A549 (cell line): ENCODE measurements at regions not wholly inside any gene's neighbourhood (a gene's known extent, or its start where the extent isn't known, plus 50 kb on each side); places are given as distances from the start of the nearest gene placed in this dataset.
A peak's percentile ranks its signal among the peaks of the same experiment; 100 is the strongest.

ENCODE experiments used
- ATAC-seq, 2 experiments: fragments of 200-7000 bp in 1 of 2; fragments of >200 bp in 1 of 2; cut with Nextera tagmentation in 1 of 2; cut with Tn5 transposase in 1 of 2; 3 replicates each; pipeline versions ENCODE4 v1.8.0 to v1.9.1; 2018 to 2020; ENCODE audit warnings: mild to moderate bottlenecking in 1 of 2, moderate library complexity in 1 of 2
- CTCF ChIA-PET: fragments of 300-600 bp; sonication (Branson Sonifier 250); formaldehyde crosslinking; extraction: SDS; loops from one replicate; lab custom pipeline; 2021; ENCODE audit warnings: antibody characterized with exemption, inconsistent platforms; lab: Yijun Ruan, JAX
- POLR2A ChIA-PET: fragments of 350-600 bp; formaldehyde crosslinking; extraction: SDS; loops from one replicate; lab custom pipeline; 2021; ENCODE audit warnings: antibody characterized with exemption, inconsistent platforms; lab: Yijun Ruan, JAX
- DNase-seq, 2 experiments: peaks; one replicate each; pipeline versions ENCODE4 v3.0.0 to v3.0.0-alpha.2; 2011 to 2016; ENCODE audit warnings: low read depth in 1 of 2, low spot score in 1 of 2
- FAIRE-seq: peaks from 2 replicates; lab custom pipeline; 2011; peaks lifted over from hg19 to GRCh38; lab: Jason Lieb, UNC
- H3K27ac ChIP-seq, 2 experiments: fragments of >200 bp; sonication (Bioruptor Twin); formaldehyde crosslinking; 3 replicates each; pipeline ENCODE4 v1.5.1; 2016 to 2017
- H3K4me1 ChIP-seq: fragments of >200 bp; sonication (Bioruptor Twin); formaldehyde crosslinking; 3 replicates; pipeline ENCODE4 v1.6.1; 2016
- H3K4me2 ChIP-seq: fragments of >200 bp; sonication (Bioruptor Twin); formaldehyde crosslinking; 3 replicates; pipeline ENCODE4 v1.6.1; 2016
- H3K4me3 ChIP-seq: fragments of >200 bp; sonication (Bioruptor Twin); formaldehyde crosslinking; 3 replicates; pipeline ENCODE4 v1.5.1; 2016
- H3K9me3 ChIP-seq: fragments of >200 bp; sonication (Bioruptor Twin); formaldehyde crosslinking; 3 replicates; pipeline ENCODE4 v1.6.1; 2016
- BHLHE40 ChIP-seq: IDR thresholded peaks from 2 replicates; pipeline ENCODE4 v1.6.1; 2012; ENCODE audit warnings: low read depth, low read length, inconsistent platforms
- CEBPB ChIP-seq, 2 experiments: fragments of >200 bp in 1 of 2; sonication (Bioruptor Twin) in 1 of 2; formaldehyde crosslinking in 1 of 2; IDR thresholded peaks; 2 replicates each; pipeline ENCODE4 v1.6.1; 2012 to 2016
- ELK1 ChIP-seq: fragments of 150-350 bp; IDR thresholded peaks from 2 replicates; pipeline ENCODE4 v1.6.1; 2014; ENCODE audit warnings: low read depth, mild to moderate bottlenecking, low read length
- EP300 ChIP-seq, 2 experiments: fragments of >200 bp; sonication (Bioruptor Twin); formaldehyde crosslinking; IDR thresholded peaks; 2 replicates in 1 of 2; 3 replicates in 1 of 2; pipeline ENCODE4 v1.6.1; 2016 to 2017
- FOXS1 ChIP-seq: fragments of 250-450 bp; sonication (Bioruptor Pico); IDR thresholded peaks from 2 replicates; pipeline ENCODE4 v1.5.0; 2020; ENCODE audit warnings: mild to moderate bottlenecking, moderate library complexity
- HEYL ChIP-seq: fragments of 250-450 bp; sonication (Bioruptor Pico); IDR thresholded peaks from 2 replicates; pipeline ENCODE4 v1.8.0; 2021; ENCODE audit warnings: mild to moderate bottlenecking, moderate library complexity
- JUN ChIP-seq, 2 experiments: fragments of >200 bp; sonication (Bioruptor Twin); formaldehyde crosslinking; IDR thresholded peaks; 2 replicates in 1 of 2; 3 replicates in 1 of 2; pipeline ENCODE4 v1.6.1; 2016 to 2017
- MAFK ChIP-seq: fragments of 450-650 bp; IDR thresholded peaks from 2 replicates; pipeline ENCODE4 v1.6.1; 2014; ENCODE audit not compliant: partially characterized antibody
- MYC ChIP-seq: IDR thresholded peaks from 2 replicates; pipeline ENCODE4 v1.6.1; 2012; ENCODE audit warnings: mild to moderate bottlenecking, inconsistent platforms, low read length, improper control_type of control experiment, borderline replicate concordance
- NPAS2 ChIP-seq: fragments of 250-450 bp; sonication (Bioruptor Pico); IDR thresholded peaks from 2 replicates; pipeline ENCODE4 v1.8.0; 2022; ENCODE audit warnings: mild to moderate bottlenecking, moderate library complexity, borderline replicate concordance
- NR3C1 ChIP-seq: fragments of >200 bp; sonication (Bioruptor Twin); formaldehyde crosslinking; IDR thresholded peaks from 3 replicates; pipeline ENCODE4 v1.6.1; 2017
- RAD21 ChIP-seq, 2 experiments: fragments of >200 bp in 1 of 2; sonication (Bioruptor Twin) in 1 of 2; formaldehyde crosslinking in 1 of 2; IDR thresholded peaks in 1 of 2; conservative IDR thresholded peaks in 1 of 2; 2 replicates in 1 of 2; 3 replicates in 1 of 2; pipeline ENCODE4 v1.6.1; 2012 to 2018; ENCODE audit warnings: inconsistent platforms in 1 of 2
- RARB ChIP-seq: fragments of 250-450 bp; sonication (Bioruptor Pico); IDR thresholded peaks from 2 replicates; pipeline ENCODE4 v1.8.0; 2021; ENCODE audit warnings: mild to moderate bottlenecking, moderate library complexity
- SMC3 ChIP-seq: fragments of >200 bp; sonication (Bioruptor Twin); formaldehyde crosslinking; IDR thresholded peaks from 3 replicates; pipeline ENCODE4 v1.6.1; 2018; ENCODE audit warnings: inconsistent platforms
- ZSCAN20 ChIP-seq: fragments of 250-450 bp; sonication (Bioruptor Pico); IDR thresholded peaks from 2 replicates; pipeline ENCODE4 v1.8.0; 2022; ENCODE audit warnings: mild to moderate bottlenecking, moderate library complexity
- WGBS: methylation state at CpG from one replicate; pipeline ENCODE4 v1.1.6; 2017; ENCODE audit errors: missing lambda C conversion rate; 5-methylcytosine and 5-hydroxymethylcytosine counted together
- TF ChIP-seq, protein P1 (sequence below): fragments of >200 bp; sonication (Bioruptor Twin); formaldehyde crosslinking; IDR thresholded peaks from 3 replicates; pipeline ENCODE4 v1.6.1; 2016
- TF ChIP-seq, protein P2 (sequence below): fragments of 250-450 bp; sonication (Bioruptor Pico); IDR thresholded peaks from 2 replicates; pipeline ENCODE4 v1.5.0; 2021; ENCODE audit warnings: mild to moderate bottlenecking, moderate library complexity, borderline replicate concordance

GRCh38 chr17:14557480-14557879 lies 256.6 kb downstream of the HS3ST3B1 start:
- CTCF ChIA-PET: interaction anchor here (1.1 kb wide), 1 partner anchor 1533 kb away, joined by 3 read pairs; no protein-coding TSS in a partner anchor
- DNase-seq (no peak), ATAC-seq (no peak), FAIRE-seq (peak; percentile 54)
- Histone ChIP-seq H3K9me3 (no peaks in the 10 kb centered on the region), H3K27ac (no peak overlapping the region), H3K4me1 (no peaks in the 10 kb centered on the region), H3K4me2 (no peak overlapping the region), H3K4me3 (no peak overlapping the region)
- POLR2A ChIA-PET: no interaction called here
- TF ChIP-seq CEBPB (IDR thresholded peaks at IDR 0.05): no peak
- 45% methylated on average over 4 of the region's 4 CpGs for WGBS

- H3K4me3 ChIP-seq: no peak overlapping the region
- ATAC-seq (no peak), FAIRE-seq (no peak), DNase-seq (peak in 1 of 2 experiments; percentile 14)
- H3K9me3 ChIP-seq: no peaks in the 10 kb centered on the region
- WGBS: 15% methylated on average over 2 of the region's 2 CpGs
- CTCF ChIA-PET: interaction anchor here (0.6 to 1.6 kb wide), 3 partner anchors 9 to 1296 kb away, joined by 3 to 5 read pairs (median 3); no protein-coding TSS in a partner anchor
- H3K4me2 ChIP-seq: no peak overlapping the region
- POLR2A ChIA-PET: no interaction called here
- TF ChIP-seq EP300 (IDR thresholded peaks at IDR 0.05) (no peak), RAD21 (conservative IDR thresholded peaks at IDR 0.05 in 1 of 2, IDR thresholded peaks at IDR 0.05 in 1 of 2) (peak in 1 of 2 experiments; percentile 37; a peak in 3 of 5 replicates), MAFK (no peak)
- no peak overlapping the region for H3K27ac ChIP-seq
- no peaks in the 10 kb centered on the region for H3K4me1 ChIP-seq
Measured at GRCh38 chr17:14553847-14554246, 253.0 kb downstream of the HS3ST3B1 start.

DNA sequence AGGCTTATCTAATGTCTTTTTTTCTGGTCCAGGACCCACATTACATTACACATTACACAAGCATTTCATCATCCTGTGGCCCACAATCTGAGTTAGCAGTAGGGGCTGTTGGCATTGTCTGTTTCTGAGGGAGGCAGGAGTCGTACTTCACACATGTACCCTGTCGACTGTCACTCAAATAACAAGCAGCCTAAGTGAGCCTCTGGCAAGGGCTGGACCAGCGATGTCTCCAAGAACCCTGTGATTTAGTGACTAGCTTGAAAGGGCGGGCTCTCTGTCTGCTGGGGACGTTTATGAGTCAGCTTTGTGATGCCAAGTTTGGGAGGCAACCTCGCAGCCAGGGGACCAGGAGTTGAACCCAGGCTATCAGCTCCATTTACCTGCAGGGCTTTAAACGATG lies 251.4 kb downstream of the HS3ST3B1 start:
- CTCF ChIA-PET: interaction anchor here (0.6 kb wide), 1 partner anchor 1764 kb away, joined by 3 read pairs; no protein-coding TSS in a partner anchor
- POLR2A ChIA-PET: no interaction called here

GRCh38 chr17:14547556-14547955 lies 246.7 kb downstream of the HS3ST3B1 start:
- no peak for FAIRE-seq
- TF ChIP-seq FOXS1 (no peak), NPAS2 (CRISPR knock-in tag) (no peak), SMC3 (no peak), BHLHE40 (no peak), HEYL (CRISPR knock-in tag) (no peak), ELK1 (no peak), ZSCAN20 (CRISPR knock-in tag) (no peak), JUN (IDR thresholded peaks at IDR 0.05) (no peak), NR3C1 (no peak)
- TF ChIP-seq, protein P1, sequence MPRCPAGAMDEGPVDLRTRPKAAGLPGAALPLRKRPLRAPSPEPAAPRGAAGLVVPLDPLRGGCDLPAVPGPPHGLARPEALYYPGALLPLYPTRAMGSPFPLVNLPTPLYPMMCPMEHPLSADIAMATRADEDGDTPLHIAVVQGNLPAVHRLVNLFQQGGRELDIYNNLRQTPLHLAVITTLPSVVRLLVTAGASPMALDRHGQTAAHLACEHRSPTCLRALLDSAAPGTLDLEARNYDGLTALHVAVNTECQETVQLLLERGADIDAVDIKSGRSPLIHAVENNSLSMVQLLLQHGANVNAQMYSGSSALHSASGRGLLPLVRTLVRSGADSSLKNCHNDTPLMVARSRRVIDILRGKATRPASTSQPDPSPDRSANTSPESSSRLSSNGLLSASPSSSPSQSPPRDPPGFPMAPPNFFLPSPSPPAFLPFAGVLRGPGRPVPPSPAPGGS: no peak
- TF ChIP-seq, protein P2, sequence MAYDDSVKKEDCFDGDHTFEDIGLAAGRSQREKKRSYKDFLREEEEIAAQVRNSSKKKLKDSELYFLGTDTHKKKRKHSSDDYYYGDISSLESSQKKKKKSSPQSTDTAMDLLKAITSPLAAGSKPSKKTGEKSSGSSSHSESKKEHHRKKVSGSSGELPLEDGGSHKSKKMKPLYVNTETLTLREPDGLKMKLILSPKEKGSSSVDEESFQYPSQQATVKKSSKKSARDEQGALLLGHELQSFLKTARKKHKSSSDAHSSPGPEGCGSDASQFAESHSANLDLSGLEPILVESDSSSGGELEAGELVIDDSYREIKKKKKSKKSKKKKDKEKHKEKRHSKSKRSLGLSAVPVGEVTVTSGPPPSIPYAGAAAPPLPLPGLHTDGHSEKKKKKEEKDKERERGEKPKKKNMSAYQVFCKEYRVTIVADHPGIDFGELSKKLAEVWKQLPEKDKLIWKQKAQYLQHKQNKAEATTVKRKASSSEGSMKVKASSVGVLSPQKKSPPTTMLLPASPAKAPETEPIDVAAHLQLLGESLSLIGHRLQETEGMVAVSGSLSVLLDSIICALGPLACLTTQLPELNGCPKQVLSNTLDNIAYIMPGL (CRISPR knock-in tag): no peak
- Histone ChIP-seq H3K27ac (no peak overlapping the region), H3K9me3 (0 out of 3 replicates have a peak, but pooled peaks cover 4% of the 10 kb centered on the region), H3K4me2 (no peak overlapping the region), H3K4me1 (no peaks in the 10 kb centered on the region), H3K4me3 (no peak overlapping the region)
- 58% methylated on average over 2 of the region's 2 CpGs for WGBS
- DNase-seq: no peak
- ATAC-seq: no peak
- POLR2A ChIA-PET: no interaction called here
- CTCF ChIA-PET: no interaction called here

More for the DNA sequence above, 251.4 kb downstream of the HS3ST3B1 start:
- Histone ChIP-seq H3K4me1 (no peaks in the 10 kb centered on the region), H3K9me3 (no peaks in the 10 kb centered on the region), H3K4me2 (no peak overlapping the region), H3K27ac (no peak overlapping the region), H3K4me3 (no peak overlapping the region)
- WGBS: 23% methylated on average over 7 of the region's 7 CpGs
- FAIRE-seq (no peak), DNase-seq (no peak), ATAC-seq (no peak)
- TF ChIP-seq FOXS1: no peak
- TF ChIP-seq, protein P2 (CRISPR knock-in tag): no peak
- no peak for TF ChIP-seq MYC
- TF ChIP-seq RARB (CRISPR knock-in tag): no peak
